Muscle of leg (tissue), 3 donors: ENCODE measurements at regions not wholly inside any gene's neighbourhood (a gene's known extent, or its start where the extent isn't known, plus 50 kb on each side); places are given as distances from the start of the nearest gene placed in this dataset.
"Not testable (repeated sequence)": the region's sequence is repeated elsewhere in the genome, so short reads cannot be mapped to it uniquely, and the experiment has no call there.

Source experiments
- DNase-seq: peaks from one replicate; pipeline ENCODE4 v3.0.0; 2013
- H3K27ac ChIP-seq: one replicate; pipeline ENCODE4 v1.5.1; 2013; ENCODE audit warnings: mild to moderate bottlenecking, low read length, control low read depth
- H3K27me3 ChIP-seq: one replicate; pipeline ENCODE4 v1.6.1; 2013; ENCODE audit warnings: low read length; ENCODE audit not compliant: control insufficient read depth, insufficient read depth
- H3K36me3 ChIP-seq: one replicate; pipeline ENCODE4 v1.6.1; 2013; ENCODE audit warnings: low read length; ENCODE audit not compliant: control insufficient read depth, insufficient read depth
- H3K4me1 ChIP-seq: one replicate; pipeline ENCODE4 v1.6.1; 2013; ENCODE audit warnings: low read length; ENCODE audit not compliant: control insufficient read depth, insufficient read depth
- H3K4me3 ChIP-seq: one replicate; pipeline ENCODE4 v1.5.1; 2013; ENCODE audit warnings: low read length, control low read depth
- H3K9me3 ChIP-seq: replicated peaks from 2 replicates; pipeline ENCODE4 v1.6.1; 2013; ENCODE audit warnings: low read depth, low read length; ENCODE audit not compliant: control insufficient read depth
- WGBS: methylation state at CpG from one replicate; pipeline ENCODE4 v1.1.5; 2013; ENCODE audit warnings: missing lambda C conversion rate; ENCODE audit not compliant: insufficient coverage; 5-methylcytosine and 5-hydroxymethylcytosine counted together

GRCh38 chr7:73213076-73213475 lies 95.5 kb downstream of the NSUN5 start:
- H3K4me3 ChIP-seq, H3K4me1 ChIP-seq, H3K9me3 ChIP-seq, DNase-seq, H3K36me3 ChIP-seq, H3K27me3 ChIP-seq, H3K27ac ChIP-seq: not testable (repeated sequence)
- no CpG with 5 or more reads among the region's 7 CpGs for WGBS

DNA sequence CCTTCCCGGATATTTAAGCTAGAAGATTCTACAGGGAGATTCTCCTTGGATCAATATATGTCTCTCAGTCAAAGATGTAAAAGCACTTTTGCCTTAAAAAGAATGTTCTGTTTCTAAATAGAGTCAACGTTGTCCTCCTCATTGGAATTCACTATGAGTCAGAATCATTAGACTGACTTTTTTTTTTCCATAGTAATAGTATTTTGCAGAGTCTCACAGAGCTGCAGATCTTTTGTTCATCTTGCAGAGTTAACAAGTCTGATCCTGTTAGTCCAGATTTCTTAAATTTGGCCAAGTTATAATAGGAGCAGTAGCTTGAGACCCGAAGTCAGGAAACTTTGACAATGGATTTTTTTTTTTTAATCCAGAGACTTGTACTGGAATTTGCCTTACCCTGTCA lies 103.0 kb downstream of the NSUN5 start:
- not testable (repeated sequence) for H3K27ac ChIP-seq, DNase-seq
- no CpG with 5 or more reads among the region's 3 CpGs for WGBS

DNA sequence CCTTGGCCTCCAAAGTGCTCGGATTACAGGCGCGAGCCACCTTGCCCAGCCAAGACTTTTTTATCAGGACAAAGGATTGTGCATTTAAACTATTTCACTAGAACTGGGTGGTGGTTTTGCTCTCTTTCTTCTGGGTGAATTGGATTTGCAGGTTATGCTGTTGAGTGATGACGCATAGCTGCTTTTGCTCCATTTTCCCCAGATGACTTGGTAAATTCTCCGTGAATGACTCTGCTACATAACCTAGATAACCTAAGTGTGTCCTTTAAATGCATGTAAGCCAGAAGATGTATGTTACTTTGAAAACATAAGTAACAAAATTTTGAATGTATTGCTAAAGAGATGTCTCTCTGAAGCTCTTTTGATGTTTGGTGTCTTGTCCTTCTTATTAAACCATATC lies 103.7 kb downstream of the NSUN5 start:
- WGBS: no CpG with 5 or more reads among the region's 5 CpGs
- not testable (repeated sequence) for H3K9me3 ChIP-seq, H3K27me3 ChIP-seq, H3K36me3 ChIP-seq, DNase-seq, H3K4me3 ChIP-seq, H3K4me1 ChIP-seq, H3K27ac ChIP-seq

More for the DNA sequence above, 103.0 kb downstream of the NSUN5 start:
- H3K9me3 ChIP-seq, H3K4me3 ChIP-seq, H3K27me3 ChIP-seq, H3K36me3 ChIP-seq, H3K4me1 ChIP-seq: not testable (repeated sequence)

DNA sequence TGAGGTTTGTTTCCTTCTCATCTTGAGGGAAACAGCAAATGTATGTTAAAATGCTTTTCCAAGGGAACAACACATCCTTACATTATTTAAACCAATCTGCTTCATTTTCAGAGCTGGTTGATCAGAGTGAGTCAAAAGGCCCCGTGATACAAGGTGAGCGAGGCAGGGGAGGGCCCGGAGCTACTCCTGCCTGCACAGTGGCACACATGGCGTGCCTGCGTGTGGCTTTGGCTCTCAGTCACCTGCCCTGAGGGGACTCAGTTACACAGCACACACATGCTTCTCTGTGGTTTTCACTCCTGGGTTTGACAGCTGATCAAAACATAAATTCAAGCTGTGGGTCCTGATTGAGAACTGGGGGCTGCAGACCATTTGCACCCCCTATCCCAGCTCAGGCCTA lies 105.3 kb downstream of the NSUN5 start:
- H3K4me1 ChIP-seq, DNase-seq, H3K27me3 ChIP-seq, H3K9me3 ChIP-seq, H3K4me3 ChIP-seq, H3K27ac ChIP-seq, H3K36me3 ChIP-seq: not testable (repeated sequence)
- no CpG with 5 or more reads among the region's 5 CpGs for WGBS

DNA sequence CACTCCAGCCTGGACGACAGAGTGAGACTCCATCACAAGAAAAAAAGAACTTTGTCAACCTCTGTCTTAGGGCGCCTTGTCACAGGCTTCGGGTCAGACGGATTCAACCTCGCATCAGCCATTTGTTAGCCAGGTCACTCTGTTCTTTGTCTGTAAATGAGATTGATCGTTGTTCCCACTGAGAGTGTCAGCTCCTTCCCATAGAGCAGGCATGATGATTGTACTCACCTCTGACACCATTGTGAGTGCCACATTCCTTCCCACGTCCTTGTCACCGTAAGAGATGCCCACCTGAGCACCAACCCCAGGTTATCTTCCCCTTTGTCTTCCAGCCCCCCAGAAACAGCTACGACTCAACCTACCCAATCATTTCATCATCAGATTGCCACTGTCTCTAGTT lies 107.4 kb downstream of the NSUN5 start:
- DNase-seq, H3K9me3 ChIP-seq, H3K27me3 ChIP-seq, H3K27ac ChIP-seq, H3K4me3 ChIP-seq, H3K4me1 ChIP-seq, H3K36me3 ChIP-seq: not testable (repeated sequence)
- WGBS: 94% methylated on average over 3 of the region's 9 CpGs

DNA sequence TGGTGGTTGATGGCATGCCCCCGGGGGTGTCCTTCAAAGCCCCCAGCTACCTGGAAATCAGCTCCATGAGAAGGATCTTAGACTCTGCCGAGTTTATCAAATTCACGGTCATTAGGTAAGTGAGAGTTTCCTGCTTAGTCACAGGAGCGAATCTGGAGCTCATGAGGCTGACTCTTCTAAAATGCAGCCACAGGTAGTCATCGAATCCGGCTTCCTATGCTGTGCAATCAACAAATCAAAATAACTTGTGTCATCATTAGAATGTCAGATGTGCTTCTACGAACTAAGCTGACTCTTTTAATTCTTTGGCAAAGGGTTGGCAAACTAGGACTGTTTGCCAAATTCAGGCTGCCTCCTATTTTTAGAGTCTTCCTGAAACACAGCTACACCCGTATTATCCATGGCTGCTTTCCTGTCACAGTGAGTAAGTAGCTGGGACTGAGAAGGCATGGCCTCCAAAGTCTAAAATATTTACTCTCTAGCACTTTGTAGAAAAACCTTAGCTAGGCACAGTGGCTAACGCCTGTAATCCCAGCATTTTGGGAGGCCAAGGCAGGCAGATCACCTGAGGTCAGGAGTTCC lies 108.0 kb downstream of the NSUN5 start:
- not testable (repeated sequence) for H3K36me3 ChIP-seq, H3K27ac ChIP-seq, H3K27me3 ChIP-seq, DNase-seq, H3K9me3 ChIP-seq, H3K4me3 ChIP-seq, H3K4me1 ChIP-seq
- no CpG with 5 or more reads among the region's 9 CpGs for WGBS

DNA sequence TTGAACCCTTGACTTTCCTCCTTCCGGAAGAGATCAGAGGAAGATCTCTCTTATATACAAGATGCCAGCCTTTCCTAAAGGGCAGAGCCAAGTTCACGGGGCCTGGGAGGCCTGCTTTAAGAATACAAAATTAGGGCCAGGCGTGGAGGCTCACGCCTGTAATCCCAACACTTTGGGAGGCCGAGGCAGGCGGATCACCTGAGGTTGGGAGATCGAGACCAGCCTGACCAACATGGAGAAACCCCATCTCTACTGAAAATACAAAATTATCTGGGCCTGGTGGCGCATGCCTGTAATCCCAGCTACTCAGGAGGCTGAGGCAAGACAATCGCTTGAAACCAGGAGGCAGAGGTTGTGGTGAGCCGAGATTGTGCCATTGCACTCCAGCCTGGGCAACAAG lies 108.2 kb upstream of the SPDYE9 start:
- no CpG with 5 or more reads among the region's 10 CpGs for WGBS
- not testable (repeated sequence) for H3K36me3 ChIP-seq, DNase-seq, H3K4me1 ChIP-seq, H3K9me3 ChIP-seq, H3K27me3 ChIP-seq, H3K4me3 ChIP-seq, H3K27ac ChIP-seq

- H3K4me3 ChIP-seq, H3K27ac ChIP-seq, DNase-seq, H3K36me3 ChIP-seq, H3K27me3 ChIP-seq, H3K4me1 ChIP-seq, H3K9me3 ChIP-seq: not testable (repeated sequence)
- WGBS: no CpG with 5 or more reads among the region's 9 CpGs
Observed at GRCh38 chr7:73190483-73191155, 104.8 kb upstream of the SPDYE9 start.

DNA sequence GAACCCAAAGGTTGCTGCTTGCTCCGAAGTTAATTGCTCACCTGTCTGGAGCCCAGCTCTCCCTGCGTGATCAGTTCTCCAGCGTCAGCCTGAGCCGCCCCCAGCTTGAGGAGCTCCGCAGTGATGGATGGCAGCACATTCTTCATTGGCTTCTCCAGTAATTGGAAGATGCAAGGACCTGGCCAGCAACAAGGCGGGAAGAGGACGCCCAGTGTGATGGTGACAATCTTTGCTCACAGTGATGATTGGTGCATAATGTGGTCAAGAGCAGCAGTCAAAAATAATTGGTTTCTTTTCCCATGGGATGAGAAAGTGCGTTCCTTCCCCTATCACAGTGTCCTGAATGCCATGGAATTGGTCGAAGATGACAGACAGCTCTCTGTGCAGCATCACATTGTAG lies 102.4 kb upstream of the SPDYE9 start:
- H3K27me3 ChIP-seq, H3K9me3 ChIP-seq: not testable (repeated sequence)
- no CpG with 5 or more reads among the region's 9 CpGs for WGBS

GRCh38 chr7:73186589-73187309 lies 100.9 kb upstream of the SPDYE9 start:
- no CpG with 5 or more reads among the region's 14 CpGs for WGBS

More for the DNA sequence above, 102.4 kb upstream of the SPDYE9 start:
- H3K27ac ChIP-seq, H3K4me1 ChIP-seq, DNase-seq, H3K36me3 ChIP-seq, H3K4me3 ChIP-seq: not testable (repeated sequence)

More at GRCh38 chr7:73186589-73187309, 100.9 kb upstream of the SPDYE9 start:
- H3K4me3 ChIP-seq, H3K36me3 ChIP-seq, H3K4me1 ChIP-seq, H3K27ac ChIP-seq, H3K27me3 ChIP-seq, H3K9me3 ChIP-seq, DNase-seq: not testable (repeated sequence)
